ENCODE measurements at regions not wholly inside any gene's neighbourhood (a gene's known extent, or its start where the extent isn't known, plus 50 kb on each side); places are given as distances from the start of the nearest gene placed in this dataset.

DNA sequence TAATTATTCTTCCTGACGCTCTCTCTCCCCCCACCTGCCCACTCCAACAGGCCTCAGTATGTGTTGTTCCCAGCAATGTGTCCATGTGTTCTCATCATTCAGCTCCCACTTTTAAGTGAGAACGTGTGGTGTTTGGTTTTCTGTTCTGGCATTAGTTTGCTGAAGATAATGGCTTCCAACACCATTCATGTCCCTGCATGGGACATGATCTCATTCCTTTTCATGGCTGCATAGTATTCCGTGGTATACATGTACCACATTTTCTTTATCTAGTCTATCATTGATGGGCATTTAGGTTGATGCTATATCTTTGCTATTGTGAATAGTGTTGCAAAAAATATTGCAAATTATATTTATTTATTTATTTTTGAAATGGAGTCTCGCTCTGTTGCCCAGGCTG lies 258.0 kb downstream of the TFAP2A start:
- TF ChIP-seq, protein P1, sequence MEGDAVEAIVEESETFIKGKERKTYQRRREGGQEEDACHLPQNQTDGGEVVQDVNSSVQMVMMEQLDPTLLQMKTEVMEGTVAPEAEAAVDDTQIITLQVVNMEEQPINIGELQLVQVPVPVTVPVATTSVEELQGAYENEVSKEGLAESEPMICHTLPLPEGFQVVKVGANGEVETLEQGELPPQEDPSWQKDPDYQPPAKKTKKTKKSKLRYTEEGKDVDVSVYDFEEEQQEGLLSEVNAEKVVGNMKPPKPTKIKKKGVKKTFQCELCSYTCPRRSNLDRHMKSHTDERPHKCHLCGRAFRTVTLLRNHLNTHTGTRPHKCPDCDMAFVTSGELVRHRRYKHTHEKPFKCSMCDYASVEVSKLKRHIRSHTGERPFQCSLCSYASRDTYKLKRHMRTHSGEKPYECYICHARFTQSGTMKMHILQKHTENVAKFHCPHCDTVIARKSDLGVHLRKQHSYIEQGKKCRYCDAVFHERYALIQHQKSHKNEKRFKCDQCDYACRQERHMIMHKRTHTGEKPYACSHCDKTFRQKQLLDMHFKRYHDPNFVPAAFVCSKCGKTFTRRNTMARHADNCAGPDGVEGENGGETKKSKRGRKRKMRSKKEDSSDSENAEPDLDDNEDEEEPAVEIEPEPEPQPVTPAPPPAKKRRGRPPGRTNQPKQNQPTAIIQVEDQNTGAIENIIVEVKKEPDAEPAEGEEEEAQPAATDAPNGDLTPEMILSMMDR (conservative IDR thresholded peaks at IDR 0.05) = no peak
- Histone ChIP-seq H3K4me1 (ENCODE audit: control insufficient read depth, insufficient read depth, low read length) (no peaks in the 10 kb centered on the region), H3K4me3 (ENCODE audit: low read length) (no peak overlapping the region), H3K9ac (ENCODE audit: extremely low read depth, low read length, poor library complexity, severe bottlenecking) (no peak overlapping the region), H3K36me3 (ENCODE audit: control insufficient read depth, insufficient read depth, low read length) (no peaks in the 10 kb centered on the region), H3K9me3 (ENCODE audit: control insufficient read depth, low read length) (no peaks in the 10 kb centered on the region), H3K27ac (ENCODE audit: low read depth, low read length) (no peak overlapping the region), H3K27me3 (ENCODE audit: control insufficient read depth, insufficient read depth, low read length, poor library complexity, severe bottlenecking) (peaks cover 5% of the 10 kb centered on the region)
- H3K4me1 Mint-ChIP-seq = no peaks in the 10 kb centered on the region
- 89 to 96% methylated on average over 4 of the region's 4 CpGs for WGBS, 2 experiments (ENCODE audit: insufficient coverage in 1 of 2, insufficient read length in 1 of 2)
- no peak overlapping the region for H3K27ac Mint-ChIP-seq
- peaks cover 3% of the 10 kb centered on the region for H3K9me3 Mint-ChIP-seq
- no peaks in the 10 kb centered on the region for H3K36me3 Mint-ChIP-seq (ENCODE audit: low read depth)
- H3K4me3 Mint-ChIP-seq = no peak overlapping the region
- no peak for DNase-seq
- H3K27me3 Mint-ChIP-seq (ENCODE audit: insufficient read depth) = no peaks in the 10 kb centered on the region

DNA sequence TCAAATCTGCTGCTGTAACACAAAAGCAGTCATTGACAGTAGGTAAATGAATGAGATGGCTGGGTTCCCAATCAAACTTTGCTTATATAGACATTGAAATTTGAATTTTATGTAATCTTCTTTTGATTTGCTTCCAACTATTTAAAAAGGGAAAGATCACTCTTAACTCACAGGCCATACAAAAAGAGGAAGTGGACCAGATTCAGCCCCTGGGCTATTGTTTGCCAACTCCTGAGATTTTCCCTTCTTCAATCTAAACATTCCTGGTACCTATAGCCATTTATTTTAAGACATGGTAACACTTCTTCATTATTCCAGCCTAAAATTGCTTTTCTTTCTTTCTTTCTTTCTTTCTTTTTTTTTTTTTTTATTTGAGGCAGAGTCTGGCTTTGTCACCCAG lies 260.6 kb downstream of the TFAP2A start:
- no peaks in the 10 kb centered on the region for H3K4me1 Mint-ChIP-seq

DNA sequence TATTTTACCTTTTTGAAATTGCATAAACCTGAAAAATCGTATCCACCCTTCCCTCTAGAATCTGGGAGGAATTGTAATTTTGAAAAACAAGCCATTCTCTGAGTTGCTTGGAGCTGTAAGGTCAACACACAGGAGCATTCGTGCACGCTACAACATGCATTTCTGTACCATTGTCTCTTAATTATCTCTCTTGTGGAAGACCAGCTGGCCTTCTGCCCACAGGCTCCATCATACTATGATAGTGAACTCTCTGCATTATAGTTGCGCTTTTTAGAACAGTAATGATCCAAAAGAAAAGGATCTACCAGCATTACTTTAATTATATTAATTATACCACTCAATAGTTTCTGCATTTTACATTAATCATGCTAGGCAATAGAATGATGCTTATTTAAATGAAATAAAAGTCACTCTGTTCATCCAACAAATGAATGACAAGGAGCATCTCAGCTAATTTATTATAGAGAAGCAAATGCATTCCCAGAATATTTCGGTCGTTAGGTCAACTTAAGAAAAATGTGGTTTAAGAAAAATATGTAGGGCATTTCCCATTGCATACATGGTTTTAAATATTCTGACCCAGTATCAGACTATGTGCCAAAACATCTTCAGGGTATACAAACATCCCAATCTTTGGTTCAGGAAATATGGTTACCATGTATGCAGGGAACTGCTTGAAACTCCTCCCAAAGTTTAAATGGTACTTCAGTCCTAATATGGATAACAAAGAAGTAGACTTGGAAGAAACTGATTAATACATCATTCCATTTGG lies 263.5 kb downstream of the TFAP2A start:
- H3K27ac ChIP-seq (ENCODE audit: low read depth, low read length) = no peak overlapping the region
- WGBS, 2 experiments (ENCODE audit: insufficient coverage in 1 of 2, insufficient read length in 1 of 2) = 88 to 96% methylated on average over 6 of the region's 6 CpGs
- H3K27me3 ChIP-seq (ENCODE audit: control insufficient read depth, insufficient read depth, low read length, poor library complexity, severe bottlenecking) = peaks cover 5% of the 10 kb centered on the region
- no peak overlapping the region for H3K4me3 ChIP-seq (ENCODE audit: low read length)
- H3K36me3 ChIP-seq (ENCODE audit: control insufficient read depth, insufficient read depth, low read length) = no peaks in the 10 kb centered on the region
- Mint-ChIP-seq H3K27me3 (ENCODE audit: insufficient read depth) (peaks cover 6% of the 10 kb centered on the region), H3K4me1 (peaks cover 4% of the 10 kb centered on the region), H3K4me3 (no peak overlapping the region), H3K36me3 (ENCODE audit: low read depth) (no peaks in the 10 kb centered on the region), H3K9me3 (no peaks in the 10 kb centered on the region), H3K27ac (no peak overlapping the region)
- TF ChIP-seq, protein P1 (conservative IDR thresholded peaks at IDR 0.05) = no peak
- no peaks in the 10 kb centered on the region for H3K4me1 ChIP-seq (ENCODE audit: control insufficient read depth, insufficient read depth, low read length)
- no peaks in the 10 kb centered on the region for H3K9me3 ChIP-seq (ENCODE audit: control insufficient read depth, low read length)
- no peak overlapping the region for H3K9ac ChIP-seq (ENCODE audit: extremely low read depth, low read length, poor library complexity, severe bottlenecking)
- no peak for DNase-seq

More for the DNA sequence above, 260.6 kb downstream of the TFAP2A start:
- Mint-ChIP-seq H3K27me3 (ENCODE audit: insufficient read depth) (peaks cover 2% of the 10 kb centered on the region), H3K27ac (no peak overlapping the region), H3K36me3 (ENCODE audit: low read depth) (no peaks in the 10 kb centered on the region), H3K4me3 (no peak overlapping the region), H3K9me3 (peaks cover 3% of the 10 kb centered on the region)
- DNase-seq = no peak
- TF ChIP-seq, protein P1 (conservative IDR thresholded peaks at IDR 0.05) = no peak
- Histone ChIP-seq H3K36me3 (ENCODE audit: control insufficient read depth, insufficient read depth, low read length) (no peaks in the 10 kb centered on the region), H3K4me3 (ENCODE audit: low read length) (no peak overlapping the region), H3K27me3 (ENCODE audit: control insufficient read depth, insufficient read depth, low read length, poor library complexity, severe bottlenecking) (peaks cover 5% of the 10 kb centered on the region), H3K9ac (ENCODE audit: extremely low read depth, low read length, poor library complexity, severe bottlenecking) (no peak overlapping the region), H3K4me1 (ENCODE audit: control insufficient read depth, insufficient read depth, low read length) (no peaks in the 10 kb centered on the region), H3K9me3 (ENCODE audit: control insufficient read depth, low read length) (no peaks in the 10 kb centered on the region), H3K27ac (ENCODE audit: low read depth, low read length) (no peak overlapping the region)

All from endodermal cell (in vitro differentiated cells).